GM10266 (cell line): ENCODE measurements at regions not wholly inside any gene's neighbourhood (a gene's known extent, or its start where the extent isn't known, plus 50 kb on each side); places are given as distances from the start of the nearest gene placed in this dataset.

Source experiments
- DNase-seq: peaks from one replicate; pipeline ENCODE4 v3.0.0; 2012; ENCODE audit errors: extremely low spot score
- CTCF ChIP-seq: IDR thresholded peaks from 2 replicates; pipeline ENCODE4 v1.5.1; 2012; ENCODE audit warnings: mild to moderate bottlenecking, low read depth; ENCODE audit not compliant: control insufficient read depth, insufficient read depth; ENCODE audit errors: missing control alignments

- TF ChIP-seq CTCF = no peak
Measured at GRCh38 chr5:104533498-104533897, 970.9 kb upstream of the NUDT12 start.

GRCh38 chr5:104526866-104527265, 964.3 kb upstream of the NUDT12 start:
- no peak for TF ChIP-seq CTCF
- DNase-seq = no peak

More at GRCh38 chr5:104533498-104533897, 970.9 kb upstream of the NUDT12 start:
- no peak for DNase-seq

- no peak for TF ChIP-seq CTCF
Measured at GRCh38 chr5:104513640-104514072, 951.1 kb upstream of the NUDT12 start.

GRCh38 chr5:104513121-104513602, 950.6 kb upstream of the NUDT12 start:
- TF ChIP-seq CTCF = no peak
- DNase-seq = no peak

More at GRCh38 chr5:104513640-104514072, 951.1 kb upstream of the NUDT12 start:
- no peak for DNase-seq

GRCh38 chr5:104512063-104512825, 949.7 kb upstream of the NUDT12 start:
- TF ChIP-seq CTCF = no peak
- DNase-seq = no peak

GRCh38 chr5:104498281-104498680, 935.7 kb upstream of the NUDT12 start:
- no peak for TF ChIP-seq CTCF
- DNase-seq = no peak

GRCh38 chr5:104494083-104494482, 931.5 kb upstream of the NUDT12 start:
- DNase-seq = no peak
- TF ChIP-seq CTCF = no peak
